HepG2 (cell line): ENCODE measurements at regions not wholly inside any gene's neighbourhood (a gene's known extent, or its start where the extent isn't known, plus 50 kb on each side); places are given as distances from the start of the nearest gene placed in this dataset.

ENCODE experiments used
- FOXJ3 ChIP-seq: sonication (generic); formaldehyde crosslinking; IDR thresholded peaks from 2 replicates; pipeline ENCODE4 v1.4.0; 2020; ENCODE audit warnings: missing genetic modification reagents, mild to moderate bottlenecking, borderline replicate concordance
- JUN ChIP-seq: sonication (generic); formaldehyde crosslinking; IDR thresholded peaks from 2 replicates; pipeline ENCODE4 v1.4.0; 2020; ENCODE audit warnings: mild to moderate bottlenecking, missing genetic modification reagents

DNA sequence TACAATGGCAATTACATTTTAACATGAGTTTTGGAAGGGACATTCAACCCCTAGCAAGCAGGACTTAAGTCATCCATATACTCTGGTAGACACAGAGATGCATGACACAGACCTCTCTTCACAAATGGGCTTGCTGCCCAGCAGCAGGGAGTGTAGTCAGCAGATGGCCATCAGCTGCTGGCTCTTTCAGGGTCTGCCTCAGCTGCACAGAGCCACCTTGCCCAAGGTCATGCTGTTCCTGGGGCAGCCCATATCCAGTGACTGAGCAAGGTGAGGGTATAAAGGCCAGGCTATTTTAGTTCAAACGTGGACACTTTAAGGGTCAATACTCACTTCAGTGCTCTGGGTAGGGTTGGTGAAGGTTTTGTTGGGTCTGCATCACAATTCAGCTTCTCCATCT, 58.3 kb upstream of the JDP2 start:
- TF ChIP-seq FOXJ3 (CRISPR knock-in tag) = no peak
- no peak for TF ChIP-seq JUN (CRISPR knock-in tag)
